ENCODE measurements at regions not wholly inside any gene's neighbourhood (a gene's known extent, or its start where the extent isn't known, plus 50 kb on each side); places are given as distances from the start of the nearest gene placed in this dataset.

DNA sequence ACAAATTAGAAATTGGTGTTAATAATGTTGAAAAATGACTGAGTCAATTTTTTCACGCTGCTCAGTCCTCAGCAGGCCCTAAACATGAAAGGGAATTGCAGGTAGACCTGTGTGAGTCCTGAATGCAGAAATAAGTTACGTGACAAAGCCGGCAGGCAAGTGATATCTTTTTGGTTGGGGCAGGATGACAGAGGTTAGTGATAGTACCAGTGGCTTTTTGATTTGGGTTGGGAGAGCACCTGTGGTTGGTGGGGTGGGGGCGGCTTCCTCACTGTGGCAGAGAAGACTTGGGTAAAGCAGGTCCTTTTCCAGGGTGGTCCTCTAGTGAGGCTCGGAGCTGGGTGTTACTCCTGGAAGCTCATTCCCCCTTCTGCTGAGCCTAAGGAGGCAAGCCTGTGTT, 164.7 kb downstream of the TMEM167A start:
- ATAC-seq (no peak), DNase-seq (ENCODE audit: low read depth in 1 of 2, low spot score in 1 of 2) (no peak), FAIRE-seq (no peak)
- TF ChIP-seq MAZ (IDR thresholded peaks at IDR 0.05; ENCODE audit: borderline replicate concordance, low read depth, low read length) (no peak), CBX2 (IDR thresholded peaks at IDR 0.05; ENCODE audit: borderline replicate concordance, low read depth) (no peak), ZFP36 (IDR thresholded peaks at IDR 0.05; ENCODE audit: borderline replicate concordance, partially characterized antibody) (no peak), RARB (CRISPR knock-in tag; IDR thresholded peaks at IDR 0.05) (no peak)
- ChIA-PET CTCF (no interaction called here), POLR2A (no interaction called here)
- no peak overlapping the region for H3K27ac ChIP-seq
- H3K4me1 ChIP-seq = no peaks in the 10 kb centered on the region
- H3K4me2 ChIP-seq = no peak overlapping the region
- H3K4me3 ChIP-seq = no peak overlapping the region
- WGBS (ENCODE audit: missing lambda C conversion rate) = 56% methylated on average over 5 of the region's 5 CpGs
- peaks cover 19% of the 10 kb centered on the region; the same call in 2 of the 3 replicates for H3K9me3 ChIP-seq

GRCh38 chr5:82911910-82912309, 165.3 kb downstream of the TMEM167A start:
- TF ChIP-seq, protein P1, sequence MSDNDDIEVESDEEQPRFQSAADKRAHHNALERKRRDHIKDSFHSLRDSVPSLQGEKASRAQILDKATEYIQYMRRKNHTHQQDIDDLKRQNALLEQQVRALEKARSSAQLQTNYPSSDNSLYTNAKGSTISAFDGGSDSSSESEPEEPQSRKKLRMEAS (IDR thresholded peaks at IDR 0.05) = no peak
- TF ChIP-seq HDAC2 (IDR thresholded peaks at IDR 0.05) = no peak
- TF ChIP-seq EP300 (IDR thresholded peaks at IDR 0.05) = no peak
- TF ChIP-seq MAFK (IDR thresholded peaks at IDR 0.05; ENCODE audit: partially characterized antibody) = no peak
- no peak for TF ChIP-seq PBX3 (IDR thresholded peaks at IDR 0.05)
- no peak for TF ChIP-seq MAZ (IDR thresholded peaks at IDR 0.05; ENCODE audit: borderline replicate concordance, low read depth, low read length)
- no peak for TF ChIP-seq ESRRA (IDR thresholded peaks at IDR 0.05; ENCODE audit: borderline replicate concordance, low read length)
- TF ChIP-seq HOXA7 (CRISPR knock-in tag; IDR thresholded peaks at IDR 0.05) = no peak
- no peak for TF ChIP-seq NPAS2 (CRISPR knock-in tag; IDR thresholded peaks at IDR 0.05; ENCODE audit: borderline replicate concordance)
- no peak for TF ChIP-seq FOXS1 (CRISPR knock-in tag; IDR thresholded peaks at IDR 0.05)
- no peak for TF ChIP-seq EHF (CRISPR knock-in tag; IDR thresholded peaks at IDR 0.05)
- TF ChIP-seq NFE2L2 (conservative IDR thresholded peaks at IDR 0.05; ENCODE audit: low read length) = no peak
- no peak for TF ChIP-seq HEYL (CRISPR knock-in tag; IDR thresholded peaks at IDR 0.05)
- no peak for TF ChIP-seq HOXB13 (CRISPR knock-in tag; IDR thresholded peaks at IDR 0.05; ENCODE audit: low read depth)
- no peak for TF ChIP-seq SREBF2 (IDR thresholded peaks at IDR 0.05)
- no peak for TF ChIP-seq CHD4 (IDR thresholded peaks at IDR 0.05; ENCODE audit: borderline replicate concordance)
- TF ChIP-seq GATA3 (IDR thresholded peaks at IDR 0.05; ENCODE audit: borderline replicate concordance) = no peak
- TF ChIP-seq CHD2 (IDR thresholded peaks at IDR 0.05; ENCODE audit: low read length, partially characterized antibody) = no peak
- Histone ChIP-seq H3K27ac (no peak overlapping the region), H3K9me3 (peaks cover 17% of the 10 kb centered on the region; the same call in 2 of the 3 replicates), H3K4me2 (no peak overlapping the region), H3K4me1 (no peaks in the 10 kb centered on the region), H3K4me3 (no peak overlapping the region)
- ATAC-seq (no peak), FAIRE-seq (no peak), DNase-seq (ENCODE audit: low read depth in 1 of 2, low spot score in 1 of 2) (no peak)
- 77% methylated on average over 2 of the region's 2 CpGs for WGBS (ENCODE audit: missing lambda C conversion rate)
- ChIA-PET POLR2A (no interaction called here), CTCF (interaction anchor here (1.3 kb wide), 1 partner anchor 8 kb away, joined by 3 read pairs; no protein-coding TSS in a partner anchor)

- POLR2A ChIA-PET = no interaction called here
- no peak overlapping the region for H3K27ac ChIP-seq
- peaks cover 8% of the 10 kb centered on the region; the same call in 1 of the 3 replicates for H3K9me3 ChIP-seq
- FAIRE-seq = no peak
- no peak for ATAC-seq
- H3K4me2 ChIP-seq = no peak overlapping the region
- TF ChIP-seq ZNF302 (CRISPR knock-in tag; IDR thresholded peaks at IDR 0.05) (no peak), HDAC2 (IDR thresholded peaks at IDR 0.05) (no peak), HEYL (CRISPR knock-in tag; IDR thresholded peaks at IDR 0.05) (no peak), EHMT2 (IDR thresholded peaks at IDR 0.05; ENCODE audit: low read depth) (no peak), FOSL2 (IDR thresholded peaks at IDR 0.05) (no peak), FOSL2 (CRISPR knock-in tag; IDR thresholded peaks at IDR 0.05) (no peak)
- TF ChIP-seq, protein P2, sequence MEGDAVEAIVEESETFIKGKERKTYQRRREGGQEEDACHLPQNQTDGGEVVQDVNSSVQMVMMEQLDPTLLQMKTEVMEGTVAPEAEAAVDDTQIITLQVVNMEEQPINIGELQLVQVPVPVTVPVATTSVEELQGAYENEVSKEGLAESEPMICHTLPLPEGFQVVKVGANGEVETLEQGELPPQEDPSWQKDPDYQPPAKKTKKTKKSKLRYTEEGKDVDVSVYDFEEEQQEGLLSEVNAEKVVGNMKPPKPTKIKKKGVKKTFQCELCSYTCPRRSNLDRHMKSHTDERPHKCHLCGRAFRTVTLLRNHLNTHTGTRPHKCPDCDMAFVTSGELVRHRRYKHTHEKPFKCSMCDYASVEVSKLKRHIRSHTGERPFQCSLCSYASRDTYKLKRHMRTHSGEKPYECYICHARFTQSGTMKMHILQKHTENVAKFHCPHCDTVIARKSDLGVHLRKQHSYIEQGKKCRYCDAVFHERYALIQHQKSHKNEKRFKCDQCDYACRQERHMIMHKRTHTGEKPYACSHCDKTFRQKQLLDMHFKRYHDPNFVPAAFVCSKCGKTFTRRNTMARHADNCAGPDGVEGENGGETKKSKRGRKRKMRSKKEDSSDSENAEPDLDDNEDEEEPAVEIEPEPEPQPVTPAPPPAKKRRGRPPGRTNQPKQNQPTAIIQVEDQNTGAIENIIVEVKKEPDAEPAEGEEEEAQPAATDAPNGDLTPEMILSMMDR (IDR thresholded peaks at IDR 0.05) = no peak
- no peaks in the 10 kb centered on the region for H3K4me1 ChIP-seq
- CTCF ChIA-PET = interaction anchor here (1.3 kb wide), 1 partner anchor 9 kb away, joined by 3 read pairs; no protein-coding TSS in a partner anchor
- no peak overlapping the region for H3K4me3 ChIP-seq
- DNase-seq (ENCODE audit: low read depth in 1 of 2, low spot score in 1 of 2) = no peak
These were observed 166.3 kb downstream of the TMEM167A start for GRCh38 chr5:82910905-82911304.
